Astrocyte (in vitro differentiated cells and primary cell): ENCODE measurements at regions not wholly inside any gene's neighbourhood (a gene's known extent, or its start where the extent isn't known, plus 50 kb on each side); places are given as distances from the start of the nearest gene placed in this dataset.

Experiments used
- DNase-seq: peaks from one replicate; pipeline ENCODE4 v3.0.0-alpha.2; 2010; ENCODE audit warnings: low read depth
- FAIRE-seq: peaks from 2 replicates; lab custom pipeline; 2011; peaks lifted over from hg19 to GRCh38; lab: Jason Lieb, UNC
- H2AFZ ChIP-seq: 2 replicates; pipeline ENCODE4 v1.6.0; 2012; ENCODE audit warnings: low read depth, low read length, inconsistent platforms
- H3K27ac ChIP-seq: 2 replicates; pipeline ENCODE4 v1.5.1; 2011; ENCODE audit warnings: low read depth, low read length, inconsistent platforms
- H3K27me3 ChIP-seq: 2 replicates; pipeline ENCODE4 v1.6.0; 2011; ENCODE audit warnings: low read length, inconsistent platforms; ENCODE audit not compliant: insufficient read depth
- H3K36me3 ChIP-seq: 2 replicates; pipeline ENCODE4 v1.5.1; 2011; ENCODE audit warnings: low read length, inconsistent platforms; ENCODE audit not compliant: insufficient read depth
- H3K4me1 ChIP-seq: 2 replicates; pipeline ENCODE4 v1.5.1; 2011; ENCODE audit warnings: low read length, inconsistent platforms; ENCODE audit not compliant: insufficient read depth
- H3K4me2 ChIP-seq: 2 replicates; pipeline ENCODE4 v1.6.0; 2012; ENCODE audit warnings: low read length, inconsistent platforms
- H3K4me3 ChIP-seq: 2 replicates; pipeline ENCODE4 v1.5.1; 2011; ENCODE audit warnings: low read depth, mild to moderate bottlenecking, low read length, inconsistent platforms; ENCODE audit not compliant: insufficient read depth
- H3K79me2 ChIP-seq: 2 replicates; pipeline ENCODE4 v1.6.0; 2012; ENCODE audit warnings: mild to moderate bottlenecking, low read length, inconsistent platforms; ENCODE audit not compliant: insufficient read depth
- H3K9ac ChIP-seq: 2 replicates; pipeline ENCODE4 v1.6.0; 2012; ENCODE audit warnings: mild to moderate bottlenecking, low read length, inconsistent platforms
- H3K9me3 ChIP-seq: 2 replicates; pipeline ENCODE4 v1.5.1; 2012; ENCODE audit warnings: low read depth, mild to moderate bottlenecking, low read length, inconsistent platforms; ENCODE audit not compliant: insufficient read depth
- H4K20me1 ChIP-seq: 2 replicates; pipeline ENCODE4 v1.6.0; 2012; ENCODE audit warnings: low read length, inconsistent platforms; ENCODE audit not compliant: insufficient read depth
- H3K27ac Mint-ChIP-seq: one replicate; pipeline ENCODE4 v1.8.0; 2021; ENCODE audit warnings: mild to moderate bottlenecking, mixed read lengths; ENCODE audit not compliant: unreplicated experiment
- H3K27me3 Mint-ChIP-seq: one replicate; pipeline ENCODE4 v1.8.0; 2021; ENCODE audit warnings: low read depth, mixed read lengths; ENCODE audit not compliant: unreplicated experiment
- H3K36me3 Mint-ChIP-seq: one replicate; pipeline ENCODE4 v1.8.0; 2021; ENCODE audit warnings: low read depth, mixed read lengths; ENCODE audit not compliant: unreplicated experiment
- H3K4me1 Mint-ChIP-seq: one replicate; pipeline ENCODE4 v1.8.0; 2021; ENCODE audit warnings: low read depth, mixed read lengths; ENCODE audit not compliant: unreplicated experiment
- H3K4me3 Mint-ChIP-seq: one replicate; pipeline ENCODE4 v1.8.0; 2021; ENCODE audit warnings: mild to moderate bottlenecking, moderate library complexity, mixed read lengths; ENCODE audit not compliant: unreplicated experiment
- H3K9me3 Mint-ChIP-seq: one replicate; pipeline ENCODE4 v1.8.0; 2021; ENCODE audit warnings: mild to moderate bottlenecking, mixed read lengths; ENCODE audit not compliant: unreplicated experiment
- EZH2 ChIP-seq: IDR thresholded peaks from 2 replicates; pipeline ENCODE4 v1.6.1; 2012; ENCODE audit warnings: mild to moderate bottlenecking, low read length, inconsistent platforms; ENCODE audit not compliant: insufficient read depth
- TF ChIP-seq, protein P1 (sequence below): IDR thresholded peaks from 2 replicates; pipeline ENCODE4 v1.5.1; 2011; ENCODE audit warnings: low read depth, mild to moderate bottlenecking, inconsistent platforms, low read length, moderate library complexity; ENCODE audit not compliant: insufficient read depth

DNA sequence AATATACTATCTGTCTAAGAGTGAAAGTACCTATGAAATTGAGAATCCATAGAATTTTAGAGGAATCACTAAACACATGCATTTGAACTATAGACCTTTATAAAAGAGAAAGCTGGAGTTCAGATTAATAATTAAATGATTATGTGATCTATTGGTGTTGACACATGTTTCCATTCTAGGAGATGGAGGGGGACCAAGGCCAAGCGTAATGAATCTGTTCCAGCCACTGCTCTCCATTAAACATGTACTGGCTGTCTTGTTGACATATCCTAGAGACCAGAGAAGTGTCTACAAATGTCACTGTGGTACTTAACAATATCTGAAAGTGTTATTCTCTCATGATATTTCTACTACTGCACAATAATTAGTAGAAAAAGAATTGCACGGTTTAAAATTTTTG is 432.4 kb downstream of the BMP2 start:
- no peak overlapping the region for H3K4me3 ChIP-seq
- H4K20me1 ChIP-seq: no peaks in the 10 kb centered on the region
- H3K79me2 ChIP-seq: no peaks in the 10 kb centered on the region
- H2AFZ ChIP-seq: no peak overlapping the region
- H3K36me3 Mint-ChIP-seq: no peaks in the 10 kb centered on the region
- H3K4me1 Mint-ChIP-seq: peaks cover 9% of the 10 kb centered on the region
- H3K27me3 Mint-ChIP-seq: no peaks in the 10 kb centered on the region
- H3K4me3 Mint-ChIP-seq: no peak overlapping the region
- no peaks in the 10 kb centered on the region for H3K27me3 ChIP-seq
- DNase-seq (no peak), FAIRE-seq (no peak)
- H3K27ac ChIP-seq: no peak overlapping the region
- no peaks in the 10 kb centered on the region for H3K9me3 ChIP-seq
- H3K9me3 Mint-ChIP-seq: no peaks in the 10 kb centered on the region
- H3K36me3 ChIP-seq: no peaks in the 10 kb centered on the region
- TF ChIP-seq, protein P1, sequence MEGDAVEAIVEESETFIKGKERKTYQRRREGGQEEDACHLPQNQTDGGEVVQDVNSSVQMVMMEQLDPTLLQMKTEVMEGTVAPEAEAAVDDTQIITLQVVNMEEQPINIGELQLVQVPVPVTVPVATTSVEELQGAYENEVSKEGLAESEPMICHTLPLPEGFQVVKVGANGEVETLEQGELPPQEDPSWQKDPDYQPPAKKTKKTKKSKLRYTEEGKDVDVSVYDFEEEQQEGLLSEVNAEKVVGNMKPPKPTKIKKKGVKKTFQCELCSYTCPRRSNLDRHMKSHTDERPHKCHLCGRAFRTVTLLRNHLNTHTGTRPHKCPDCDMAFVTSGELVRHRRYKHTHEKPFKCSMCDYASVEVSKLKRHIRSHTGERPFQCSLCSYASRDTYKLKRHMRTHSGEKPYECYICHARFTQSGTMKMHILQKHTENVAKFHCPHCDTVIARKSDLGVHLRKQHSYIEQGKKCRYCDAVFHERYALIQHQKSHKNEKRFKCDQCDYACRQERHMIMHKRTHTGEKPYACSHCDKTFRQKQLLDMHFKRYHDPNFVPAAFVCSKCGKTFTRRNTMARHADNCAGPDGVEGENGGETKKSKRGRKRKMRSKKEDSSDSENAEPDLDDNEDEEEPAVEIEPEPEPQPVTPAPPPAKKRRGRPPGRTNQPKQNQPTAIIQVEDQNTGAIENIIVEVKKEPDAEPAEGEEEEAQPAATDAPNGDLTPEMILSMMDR: no peak
- no peak for TF ChIP-seq EZH2
- H3K4me2 ChIP-seq: no peak overlapping the region
- peaks cover 5% of the 10 kb centered on the region for H3K4me1 ChIP-seq
- H3K27ac Mint-ChIP-seq: no peak overlapping the region
- H3K9ac ChIP-seq: no peak overlapping the region

DNA sequence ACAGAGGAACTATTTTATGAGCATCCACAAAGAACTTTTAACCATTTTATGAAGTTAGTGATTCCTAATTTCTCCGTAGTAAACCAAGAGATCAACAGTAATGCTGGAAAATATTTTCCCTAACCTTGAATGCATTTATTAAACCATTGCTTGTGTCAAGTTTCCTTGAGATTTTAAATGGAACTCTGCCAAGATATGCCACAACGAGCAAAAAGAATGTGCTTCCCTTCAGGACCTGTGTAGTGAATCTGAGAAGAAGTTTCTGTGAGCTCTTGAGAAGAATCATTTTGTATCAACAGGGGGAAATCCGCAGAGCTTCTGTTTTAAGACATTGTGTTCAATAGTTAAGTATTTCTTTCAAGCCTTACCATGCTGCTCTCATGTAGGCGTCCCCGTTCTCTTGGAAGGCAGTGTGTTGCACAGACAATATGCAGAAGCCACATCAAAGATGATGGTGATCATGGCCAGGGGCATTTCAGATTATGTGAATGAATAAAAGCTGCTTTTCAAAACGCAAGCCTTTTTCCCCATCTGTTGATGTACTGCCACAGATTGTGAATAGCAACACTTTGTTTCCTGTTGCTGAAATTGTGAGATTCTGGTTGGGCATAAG is 439.8 kb downstream of the BMP2 start:
- Histone ChIP-seq H3K9ac (no peak overlapping the region), H3K79me2 (no peaks in the 10 kb centered on the region), H3K4me2 (no peak overlapping the region), H3K27ac (no peak overlapping the region), H4K20me1 (no peaks in the 10 kb centered on the region), H3K4me3 (no peak overlapping the region), H2AFZ (no peak overlapping the region), H3K36me3 (no peaks in the 10 kb centered on the region), H3K9me3 (no peaks in the 10 kb centered on the region), H3K27me3 (no peaks in the 10 kb centered on the region), H3K4me1 (no peaks in the 10 kb centered on the region)
- Mint-ChIP-seq H3K27me3 (no peaks in the 10 kb centered on the region), H3K36me3 (no peaks in the 10 kb centered on the region), H3K4me1 (peaks cover 9% of the 10 kb centered on the region), H3K9me3 (no peaks in the 10 kb centered on the region), H3K4me3 (no peak overlapping the region), H3K27ac (no peak overlapping the region)
- FAIRE-seq: no peak
- TF ChIP-seq, protein P1: no peak
- no peak for TF ChIP-seq EZH2
- DNase-seq: peak; percentile 30

DNA sequence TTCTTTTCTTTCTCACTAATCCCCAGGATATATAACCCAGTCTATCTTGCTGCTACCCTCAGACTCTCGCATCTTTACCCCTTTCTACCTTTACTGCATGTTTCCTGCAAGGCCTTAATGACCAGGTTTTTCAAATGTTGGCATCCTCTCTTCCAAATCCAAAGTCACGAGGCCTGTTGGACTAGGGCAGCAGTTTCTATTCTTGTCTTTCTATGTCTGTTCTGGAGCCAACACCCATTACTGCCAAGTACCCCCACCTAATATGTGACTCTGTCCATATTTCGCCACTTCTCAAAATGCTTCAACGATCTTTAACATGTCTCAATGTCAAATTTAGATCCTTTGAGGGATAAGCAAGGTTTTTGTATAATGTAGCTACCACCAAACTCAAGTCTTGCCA is 443.4 kb downstream of the BMP2 start:
- Histone ChIP-seq H3K27ac (no peak overlapping the region), H2AFZ (no peak overlapping the region), H3K9ac (no peak overlapping the region), H3K9me3 (no peaks in the 10 kb centered on the region), H3K36me3 (no peaks in the 10 kb centered on the region), H3K27me3 (no peaks in the 10 kb centered on the region), H3K4me2 (no peak overlapping the region), H3K4me1 (no peaks in the 10 kb centered on the region), H3K79me2 (no peaks in the 10 kb centered on the region), H3K4me3 (no peak overlapping the region), H4K20me1 (no peaks in the 10 kb centered on the region)
- H3K27me3 Mint-ChIP-seq: no peaks in the 10 kb centered on the region
- no peaks in the 10 kb centered on the region for H3K9me3 Mint-ChIP-seq
- H3K4me3 Mint-ChIP-seq: no peak overlapping the region
- TF ChIP-seq EZH2: no peak
- no peak overlapping the region for H3K27ac Mint-ChIP-seq
- H3K4me1 Mint-ChIP-seq: peaks cover 9% of the 10 kb centered on the region
- no peaks in the 10 kb centered on the region for H3K36me3 Mint-ChIP-seq
- FAIRE-seq: no peak
- DNase-seq: no peak
